ENCODE measurements at regions not wholly inside any gene's neighbourhood (a gene's known extent, or its start where the extent isn't known, plus 50 kb on each side); places are given as distances from the start of the nearest gene placed in this dataset.

GRCh38 chr20:24894967-24895366 is 54.1 kb upstream of the CST7 start:
- Histone ChIP-seq H3K27me3 (ENCODE audit: control insufficient read depth in 2 of 2, insufficient read depth in 2 of 2, low read length in 2 of 2) (no peaks in the 10 kb centered on the region), H3K9me1 (replicated peaks; ENCODE audit: control insufficient read depth, extremely low read depth, insufficient read depth, low read length) (no peaks in the 10 kb centered on the region), H3K27ac (ENCODE audit: insufficient read depth, low read depth, low read length) (no peak overlapping the region), H3K9ac (replicated peaks; ENCODE audit: extremely low read depth, insufficient read depth, low read length) (no peak overlapping the region), H3K4me1 (ENCODE audit: control insufficient read depth, extremely low read depth, insufficient read depth, low read length) (no peaks in the 10 kb centered on the region), H3K36me3 (ENCODE audit: control insufficient read depth in 2 of 2, extremely low read depth in 1 of 2, insufficient read depth in 2 of 2, low read length in 2 of 2) (no peaks in the 10 kb centered on the region), H2AFZ (ENCODE audit: low read depth, low read length) (no peak overlapping the region), H3K79me2 (ENCODE audit: control insufficient read depth, insufficient read depth, low read length) (no peaks in the 10 kb centered on the region), H3K4me3 (replicated peaks in 1 of 3; ENCODE audit: insufficient read depth in 1 of 3, low read depth in 1 of 3, low read length in 3 of 3) (no peak overlapping the region), H3K9me3 (replicated peaks; ENCODE audit: control insufficient read depth, insufficient read depth, low read length) (no peaks in the 10 kb centered on the region), H3K4me2 (ENCODE audit: insufficient read depth, low read length) (no peak overlapping the region), H4K20me1 (replicated peaks; ENCODE audit: control insufficient read depth, extremely low read depth, insufficient read depth, low read length) (no peaks in the 10 kb centered on the region)
- intact Hi-C loops (cut with micrococcal nuclease) = no loop called here
- DNase-seq (ENCODE audit: low read depth, low spot score) = no peak
- FAIRE-seq = no peak
- POLR2A ChIA-PET = no interaction called here
- CTCF ChIA-PET = no interaction called here
- dilution Hi-C loops (cut with MboI; ENCODE audit: extremely low pct_ligation_motif_present, low sequenced_read_pairs) = no loop called here
- TF ChIP-seq, protein P1, sequence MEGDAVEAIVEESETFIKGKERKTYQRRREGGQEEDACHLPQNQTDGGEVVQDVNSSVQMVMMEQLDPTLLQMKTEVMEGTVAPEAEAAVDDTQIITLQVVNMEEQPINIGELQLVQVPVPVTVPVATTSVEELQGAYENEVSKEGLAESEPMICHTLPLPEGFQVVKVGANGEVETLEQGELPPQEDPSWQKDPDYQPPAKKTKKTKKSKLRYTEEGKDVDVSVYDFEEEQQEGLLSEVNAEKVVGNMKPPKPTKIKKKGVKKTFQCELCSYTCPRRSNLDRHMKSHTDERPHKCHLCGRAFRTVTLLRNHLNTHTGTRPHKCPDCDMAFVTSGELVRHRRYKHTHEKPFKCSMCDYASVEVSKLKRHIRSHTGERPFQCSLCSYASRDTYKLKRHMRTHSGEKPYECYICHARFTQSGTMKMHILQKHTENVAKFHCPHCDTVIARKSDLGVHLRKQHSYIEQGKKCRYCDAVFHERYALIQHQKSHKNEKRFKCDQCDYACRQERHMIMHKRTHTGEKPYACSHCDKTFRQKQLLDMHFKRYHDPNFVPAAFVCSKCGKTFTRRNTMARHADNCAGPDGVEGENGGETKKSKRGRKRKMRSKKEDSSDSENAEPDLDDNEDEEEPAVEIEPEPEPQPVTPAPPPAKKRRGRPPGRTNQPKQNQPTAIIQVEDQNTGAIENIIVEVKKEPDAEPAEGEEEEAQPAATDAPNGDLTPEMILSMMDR (IDR thresholded peaks at IDR 0.05; ENCODE audit: extremely low read depth in 1 of 2, insufficient read depth in 1 of 2, low read depth in 1 of 2, low read length in 2 of 2) = no peak
- TF ChIP-seq FOS (IDR thresholded peaks at IDR 0.05; ENCODE audit: borderline replicate concordance, insufficient read depth, low read length) (no peak), MYC (IDR thresholded peaks at IDR 0.05; ENCODE audit: low read depth, low read length) (no peak), JUN (IDR thresholded peaks at IDR 0.05; ENCODE audit: borderline replicate concordance, insufficient read depth, insufficient read length, low read depth) (no peak), MAX (IDR thresholded peaks at IDR 0.05; ENCODE audit: insufficient read depth, insufficient read length) (no peak), EZH2 (IDR thresholded peaks at IDR 0.05; ENCODE audit: borderline replicate concordance, low read depth, low read length, severe bottlenecking) (no peak), POLR2A (IDR thresholded peaks at IDR 0.05; ENCODE audit: low read depth, low read length) (no peak), GATA2 (IDR thresholded peaks at IDR 0.05; ENCODE audit: insufficient read depth, insufficient read length, low read depth, low read length) (no peak), POLR2AphosphoS5 (IDR thresholded peaks at IDR 0.05; ENCODE audit: insufficient read depth, low read depth, low read length) (no peak)
- BruUV-seq (replicated peaks) = no TSS peak

Data from endothelial cell of umbilical vein (primary cell).